SK-N-SH (cell line): ENCODE measurements at regions not wholly inside any gene's neighbourhood (a gene's known extent, or its start where the extent isn't known, plus 50 kb on each side); places are given as distances from the start of the nearest gene placed in this dataset.

Source experiments
- EZH2phosphoT487 ChIP-seq: fragments of 200-600 bp; sonication (generic); IDR thresholded peaks from 2 replicates; pipeline ENCODE4 v1.6.1; 2017; ENCODE audit warnings: low read depth, mixed run types, mild to moderate bottlenecking, antibody characterized with exemption, moderate library complexity, borderline replicate concordance
- GABPA ChIP-seq: IDR thresholded peaks from 2 replicates; pipeline ENCODE4 v1.4.0; 2012; ENCODE audit warnings: low read depth, mild to moderate bottlenecking
- JUND ChIP-seq: IDR thresholded peaks from 2 replicates; pipeline ENCODE4 v1.4.0; 2012
- MEF2A ChIP-seq: IDR thresholded peaks from 2 replicates; pipeline ENCODE4 v1.4.0; 2012; ENCODE audit warnings: low read depth, borderline replicate concordance
- NFIC ChIP-seq: IDR thresholded peaks from 2 replicates; pipeline ENCODE4 v1.4.0; 2012; ENCODE audit warnings: borderline replicate concordance
- POLR2AphosphoS5 ChIP-seq: IDR thresholded peaks from 2 replicates; pipeline ENCODE4 v1.6.1; 2012; ENCODE audit warnings: low read depth, low read length
- RAD21 ChIP-seq: IDR thresholded peaks from 2 replicates; pipeline ENCODE4 v1.6.1; 2012; ENCODE audit warnings: mild to moderate bottlenecking, low read length
- RCOR1 ChIP-seq: fragments of 150-350 bp; IDR thresholded peaks from 2 replicates; pipeline ENCODE4 v1.6.1; 2017; ENCODE audit warnings: antibody characterized with exemption, low read length
- RFX5 ChIP-seq: IDR thresholded peaks from 2 replicates; pipeline ENCODE4 v1.6.1; 2012; ENCODE audit warnings: mild to moderate bottlenecking, improper control_type of control experiment, low read length
- SIN3A ChIP-seq: IDR thresholded peaks from 2 replicates; pipeline ENCODE4 v1.6.1; 2012; ENCODE audit warnings: low read depth, mild to moderate bottlenecking, low read length, moderate library complexity, borderline replicate concordance
- SMC3 ChIP-seq: IDR thresholded peaks from 2 replicates; pipeline ENCODE4 v1.6.1; 2012; ENCODE audit warnings: low read depth, low read length, improper control_type of control experiment
- TF ChIP-seq, protein P1 (sequence below): IDR thresholded peaks from 2 replicates; pipeline ENCODE4 v1.6.1; 2012; ENCODE audit warnings: mild to moderate bottlenecking, low read depth, low read length, moderate library complexity
- TF ChIP-seq, protein P2 (sequence below): fragments of 150-350 bp; IDR thresholded peaks from 2 replicates; pipeline ENCODE4 v1.6.1; 2016; ENCODE audit warnings: mild to moderate bottlenecking, low read depth, low read length
- TF ChIP-seq, protein P3 (sequence below): fragments of 200-600 bp; sonication (generic); IDR thresholded peaks from 2 replicates; pipeline ENCODE4 v1.6.1; 2017; ENCODE audit warnings: antibody characterized with exemption, mild to moderate bottlenecking, moderate library complexity

DNA sequence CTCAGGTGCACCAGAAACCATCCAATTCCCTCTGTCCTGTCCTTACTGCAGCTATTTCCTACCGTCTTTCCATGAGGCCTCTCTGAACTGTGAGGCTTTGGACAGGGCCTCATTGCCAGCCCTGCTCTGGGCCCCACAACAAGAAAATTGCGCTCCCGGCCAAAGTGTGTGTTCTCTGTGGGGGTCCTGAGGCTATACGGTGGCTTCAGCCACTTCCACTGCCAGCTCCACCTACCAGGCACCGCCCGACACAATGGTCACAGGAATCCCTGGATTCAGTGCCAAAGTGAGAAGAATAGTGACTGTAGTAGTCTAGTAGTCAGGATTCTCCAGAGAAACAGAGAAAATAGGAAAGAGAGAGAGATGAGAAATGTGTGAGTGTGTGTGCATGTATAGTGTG, 140.2 kb downstream of the IRS1 start:
- TF ChIP-seq, protein P1, sequence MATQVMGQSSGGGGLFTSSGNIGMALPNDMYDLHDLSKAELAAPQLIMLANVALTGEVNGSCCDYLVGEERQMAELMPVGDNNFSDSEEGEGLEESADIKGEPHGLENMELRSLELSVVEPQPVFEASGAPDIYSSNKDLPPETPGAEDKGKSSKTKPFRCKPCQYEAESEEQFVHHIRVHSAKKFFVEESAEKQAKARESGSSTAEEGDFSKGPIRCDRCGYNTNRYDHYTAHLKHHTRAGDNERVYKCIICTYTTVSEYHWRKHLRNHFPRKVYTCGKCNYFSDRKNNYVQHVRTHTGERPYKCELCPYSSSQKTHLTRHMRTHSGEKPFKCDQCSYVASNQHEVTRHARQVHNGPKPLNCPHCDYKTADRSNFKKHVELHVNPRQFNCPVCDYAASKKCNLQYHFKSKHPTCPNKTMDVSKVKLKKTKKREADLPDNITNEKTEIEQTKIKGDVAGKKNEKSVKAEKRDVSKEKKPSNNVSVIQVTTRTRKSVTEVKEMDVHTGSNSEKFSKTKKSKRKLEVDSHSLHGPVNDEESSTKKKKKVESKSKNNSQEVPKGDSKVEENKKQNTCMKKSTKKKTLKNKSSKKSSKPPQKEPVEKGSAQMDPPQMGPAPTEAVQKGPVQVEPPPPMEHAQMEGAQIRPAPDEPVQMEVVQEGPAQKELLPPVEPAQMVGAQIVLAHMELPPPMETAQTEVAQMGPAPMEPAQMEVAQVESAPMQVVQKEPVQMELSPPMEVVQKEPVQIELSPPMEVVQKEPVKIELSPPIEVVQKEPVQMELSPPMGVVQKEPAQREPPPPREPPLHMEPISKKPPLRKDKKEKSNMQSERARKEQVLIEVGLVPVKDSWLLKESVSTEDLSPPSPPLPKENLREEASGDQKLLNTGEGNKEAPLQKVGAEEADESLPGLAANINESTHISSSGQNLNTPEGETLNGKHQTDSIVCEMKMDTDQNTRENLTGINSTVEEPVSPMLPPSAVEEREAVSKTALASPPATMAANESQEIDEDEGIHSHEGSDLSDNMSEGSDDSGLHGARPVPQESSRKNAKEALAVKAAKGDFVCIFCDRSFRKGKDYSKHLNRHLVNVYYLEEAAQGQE, result no peak
- TF ChIP-seq GABPA (no peak), RCOR1 (no peak), RFX5 (no peak), POLR2AphosphoS5 (no peak), JUND (no peak), EZH2phosphoT487 (no peak), MEF2A (no peak), SIN3A (no peak), SMC3 (no peak), RAD21 (no peak), NFIC (no peak)
- TF ChIP-seq, protein P2, sequence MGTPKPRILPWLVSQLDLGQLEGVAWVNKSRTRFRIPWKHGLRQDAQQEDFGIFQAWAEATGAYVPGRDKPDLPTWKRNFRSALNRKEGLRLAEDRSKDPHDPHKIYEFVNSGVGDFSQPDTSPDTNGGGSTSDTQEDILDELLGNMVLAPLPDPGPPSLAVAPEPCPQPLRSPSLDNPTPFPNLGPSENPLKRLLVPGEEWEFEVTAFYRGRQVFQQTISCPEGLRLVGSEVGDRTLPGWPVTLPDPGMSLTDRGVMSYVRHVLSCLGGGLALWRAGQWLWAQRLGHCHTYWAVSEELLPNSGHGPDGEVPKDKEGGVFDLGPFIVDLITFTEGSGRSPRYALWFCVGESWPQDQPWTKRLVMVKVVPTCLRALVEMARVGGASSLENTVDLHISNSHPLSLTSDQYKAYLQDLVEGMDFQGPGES, result no peak
- TF ChIP-seq, protein P3, sequence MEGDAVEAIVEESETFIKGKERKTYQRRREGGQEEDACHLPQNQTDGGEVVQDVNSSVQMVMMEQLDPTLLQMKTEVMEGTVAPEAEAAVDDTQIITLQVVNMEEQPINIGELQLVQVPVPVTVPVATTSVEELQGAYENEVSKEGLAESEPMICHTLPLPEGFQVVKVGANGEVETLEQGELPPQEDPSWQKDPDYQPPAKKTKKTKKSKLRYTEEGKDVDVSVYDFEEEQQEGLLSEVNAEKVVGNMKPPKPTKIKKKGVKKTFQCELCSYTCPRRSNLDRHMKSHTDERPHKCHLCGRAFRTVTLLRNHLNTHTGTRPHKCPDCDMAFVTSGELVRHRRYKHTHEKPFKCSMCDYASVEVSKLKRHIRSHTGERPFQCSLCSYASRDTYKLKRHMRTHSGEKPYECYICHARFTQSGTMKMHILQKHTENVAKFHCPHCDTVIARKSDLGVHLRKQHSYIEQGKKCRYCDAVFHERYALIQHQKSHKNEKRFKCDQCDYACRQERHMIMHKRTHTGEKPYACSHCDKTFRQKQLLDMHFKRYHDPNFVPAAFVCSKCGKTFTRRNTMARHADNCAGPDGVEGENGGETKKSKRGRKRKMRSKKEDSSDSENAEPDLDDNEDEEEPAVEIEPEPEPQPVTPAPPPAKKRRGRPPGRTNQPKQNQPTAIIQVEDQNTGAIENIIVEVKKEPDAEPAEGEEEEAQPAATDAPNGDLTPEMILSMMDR, result no peak
